OCI-LY7 (cell line): ENCODE measurements at regions not wholly inside any gene's neighbourhood (a gene's known extent, or its start where the extent isn't known, plus 50 kb on each side); places are given as distances from the start of the nearest gene placed in this dataset.

Experiments used
- BruUV-seq: library from RNA; stranded (reverse); fragments of 400-500 nt; replicated peaks from 2 replicates; lab custom pipeline; 2021; lab: Mats Ljungman, UMichigan
- CTCF ChIA-PET: fragments of 300-600 bp; sonication (Branson Sonifier 250); formaldehyde crosslinking; loops from one replicate; lab custom pipeline; 2022; ENCODE audit warnings: antibody characterized with exemption; ENCODE audit not compliant: unreplicated experiment; lab: Charles Lee
- POLR2A ChIA-PET: fragments of 300-600 bp; sonication (Branson Sonifier 250); formaldehyde crosslinking; loops from one replicate; lab custom pipeline; 2022; ENCODE audit warnings: antibody characterized with exemption; lab: Charles Lee
- DNase-seq: peaks from one replicate; pipeline ENCODE4 v3.0.0-alpha.2; 2015; ENCODE audit warnings: low spot score
- H2AFZ ChIP-seq: fragments of 200-600 bp; sonication (generic), shearing (Covaris generic); 2 replicates; pipeline ENCODE4 v1.6.1; 2014; ENCODE audit warnings: mild to moderate bottlenecking, antibody characterized with exemption, low read length, moderate library complexity
- H3K27ac ChIP-seq: fragments of 200-600 bp; sonication (generic); 2 replicates; pipeline ENCODE4 v1.5.1; 2014; ENCODE audit warnings: mixed run types, low read depth, mild to moderate bottlenecking, moderate library complexity, low read length, inconsistent platforms; ENCODE audit not compliant: poor library complexity, severe bottlenecking
- H3K36me3 ChIP-seq: fragments of 200-600 bp; sonication (generic); 2 replicates; pipeline ENCODE4 v1.6.1; 2014; ENCODE audit warnings: mild to moderate bottlenecking, antibody characterized with exemption, low read length, moderate library complexity, mixed read lengths; ENCODE audit not compliant: insufficient read depth
- H3K4me1 ChIP-seq: fragments of 200-600 bp; sonication (generic); 2 replicates; pipeline ENCODE4 v1.5.1; 2014; ENCODE audit warnings: mild to moderate bottlenecking, low read length; ENCODE audit not compliant: insufficient read depth, poor library complexity, severe bottlenecking
- H3K4me2 ChIP-seq: fragments of 200-600 bp; sonication (generic); 2 replicates; pipeline ENCODE4 v1.6.1; 2014; ENCODE audit warnings: mild to moderate bottlenecking, low read length
- H3K4me3 ChIP-seq: fragments of 200-600 bp; sonication (generic); 2 replicates; pipeline ENCODE4 v1.5.1; 2014; ENCODE audit warnings: mild to moderate bottlenecking, low read depth, low read length; ENCODE audit not compliant: poor library complexity, severe bottlenecking
- H3K79me2 ChIP-seq: fragments of 200-600 bp; sonication (generic); 2 replicates; pipeline ENCODE4 v1.6.1; 2016; ENCODE audit warnings: low read depth, mild to moderate bottlenecking, low read length, moderate library complexity, mixed read lengths; ENCODE audit not compliant: insufficient read depth
- H3K9me2 ChIP-seq: fragments of 200-600 bp; sonication (generic); 2 replicates; pipeline ENCODE4 v1.6.1; 2016; ENCODE audit warnings: mild to moderate bottlenecking, low read length, mixed read lengths; ENCODE audit not compliant: insufficient read depth
- H3K9me3 ChIP-seq: fragments of 200-600 bp; sonication (generic); 2 replicates; pipeline ENCODE4 v1.6.1; 2014; ENCODE audit warnings: mild to moderate bottlenecking, mixed run types, low read length, mixed read lengths
- H4K20me1 ChIP-seq: fragments of 200-600 bp; sonication (generic); 2 replicates; pipeline ENCODE4 v1.6.1; 2014; ENCODE audit warnings: mild to moderate bottlenecking, antibody characterized with exemption, low read length, moderate library complexity, mixed read lengths; ENCODE audit not compliant: insufficient read depth
- CTCF ChIP-seq: fragments of 200-600 bp; sonication (generic); conservative IDR thresholded peaks from 2 replicates; pipeline ENCODE4 v1.5.1; 2014; ENCODE audit warnings: mild to moderate bottlenecking, antibody characterized with exemption, low read length, moderate library complexity, mixed read lengths
- EZH2phosphoT487 ChIP-seq: fragments of 200-600 bp; sonication (generic); IDR thresholded peaks from 2 replicates; pipeline ENCODE4 v1.6.1; 2018; ENCODE audit warnings: low read depth, borderline replicate concordance, mild to moderate bottlenecking, mixed run types, antibody characterized with exemption, low read length, moderate library complexity, mixed read lengths
- intact Hi-C: fragments of 100-400 bp; cut with micrococcal nuclease; formaldehyde crosslinking; loops from one replicate; pipeline ENCODE4 v1.10.0; 2022; ENCODE audit not compliant: unreplicated experiment

GRCh38 chr12:90855534-90855933 lies 99.4 kb downstream of the CCER1 start:
- POLR2A ChIA-PET = no interaction called here

GRCh38 chr12:90854136-90854689 lies 100.8 kb downstream of the CCER1 start:
- no peak overlapping the region for H3K27ac ChIP-seq
- no peaks in the 10 kb centered on the region for H3K9me3 ChIP-seq
- H4K20me1 ChIP-seq = no peaks in the 10 kb centered on the region
- no peaks in the 10 kb centered on the region for H3K36me3 ChIP-seq
- no peaks in the 10 kb centered on the region for H3K4me1 ChIP-seq
- POLR2A ChIA-PET = interaction anchor here (0.7 kb wide), 3 partner anchors 10 to 572 kb away, joined by 3 to 5 read pairs (median 4); no protein-coding TSS in a partner anchor
- no TSS peak for BruUV-seq
- CTCF ChIA-PET = no interaction called here
- no peak overlapping the region for H3K4me2 ChIP-seq
- peak; percentile 40 for DNase-seq
- H3K9me2 ChIP-seq = no peaks in the 10 kb centered on the region
- no peak overlapping the region for H3K4me3 ChIP-seq
- no peak overlapping the region for H2AFZ ChIP-seq
- peak; percentile 91 for TF ChIP-seq CTCF
- TF ChIP-seq EZH2phosphoT487 = no peak
- intact Hi-C loops = no loop called here
- no peaks in the 10 kb centered on the region for H3K79me2 ChIP-seq

More at GRCh38 chr12:90855534-90855933, 99.4 kb downstream of the CCER1 start:
- H3K9me2 ChIP-seq = no peaks in the 10 kb centered on the region
- no peaks in the 10 kb centered on the region for H3K36me3 ChIP-seq
- CTCF ChIA-PET = no interaction called here
- H4K20me1 ChIP-seq = no peaks in the 10 kb centered on the region
- DNase-seq = no peak
- TF ChIP-seq CTCF (no peak), EZH2phosphoT487 (no peak)
- no peak overlapping the region for H2AFZ ChIP-seq
- BruUV-seq = no TSS peak
- no peaks in the 10 kb centered on the region for H3K9me3 ChIP-seq
- no peaks in the 10 kb centered on the region for H3K4me1 ChIP-seq
- intact Hi-C loops = loop anchor here (5.0 kb wide), 1 partner anchor 1313 kb away; no protein-coding TSS in a partner anchor
- H3K79me2 ChIP-seq = no peaks in the 10 kb centered on the region
- no peak overlapping the region for H3K4me3 ChIP-seq
- no peak overlapping the region for H3K27ac ChIP-seq
- no peak overlapping the region for H3K4me2 ChIP-seq
